ENCODE measurements at regions not wholly inside any gene's neighbourhood (a gene's known extent, or its start where the extent isn't known, plus 50 kb on each side); places are given as distances from the start of the nearest gene placed in this dataset.

DNA sequence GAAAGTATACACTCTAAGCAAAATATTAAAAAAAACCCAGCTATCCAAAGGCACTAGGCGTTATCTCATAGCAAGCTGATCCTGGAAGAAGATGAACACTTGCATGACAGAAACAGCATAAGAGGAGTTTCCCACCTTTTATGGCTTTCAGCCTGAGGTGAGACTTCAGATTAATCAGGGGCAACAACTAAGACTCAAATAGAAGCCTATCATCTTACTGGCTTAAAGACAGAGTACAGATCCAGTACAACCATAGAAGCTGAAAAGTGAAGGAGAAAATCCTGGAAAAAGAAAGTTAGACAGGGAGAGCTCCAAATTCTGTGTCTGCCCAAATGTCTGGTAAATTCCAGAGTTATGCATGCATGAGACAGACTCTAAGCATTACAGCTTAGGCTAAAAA, 360.8 kb upstream of the KCNN2 start (continued):
- TF ChIP-seq REST (IDR thresholded peaks at IDR 0.05; ENCODE audit: low read depth), result no peak
- no peak for TF ChIP-seq FOSL1 (IDR thresholded peaks at IDR 0.05; ENCODE audit: low read depth)
- TF ChIP-seq ZNF274 (IDR thresholded peaks at IDR 0.05; ENCODE audit: low read depth, low read length), result no peak

- BruUV-seq (replicated peaks), result no TSS peak
- ChIA-PET POLR2A (no interaction called here), CTCF (no interaction called here)
These were observed 355.3 kb upstream of the KCNN2 start for GRCh38 chr5:114006582-114006981.

More at GRCh38 chr5:114006582-114006981, 355.3 kb upstream of the KCNN2 start:
- Histone ChIP-seq H3K79me2 (ENCODE audit: insufficient read depth, low read length) (no peaks in the 10 kb centered on the region), H3K9me2 (ENCODE audit: insufficient read depth) (no peaks in the 10 kb centered on the region), H3K27me3 (ENCODE audit: insufficient read depth, low read length) (peaks cover 12% of the 10 kb centered on the region; the same call in 1 of the 2 replicates), H2AFZ (ENCODE audit: low read depth, low read length, poor library complexity, severe bottlenecking) (no peak overlapping the region), H3K4me1 (ENCODE audit: control insufficient read depth in 1 of 2, insufficient read depth in 2 of 2, low read length in 2 of 2) (no peaks in the 10 kb centered on the region), H3K9me3 (ENCODE audit: control insufficient read depth in 1 of 2, insufficient read depth in 1 of 2, low read depth in 1 of 2, low read length in 2 of 2) (no peaks in the 10 kb centered on the region), H3K36me3 (ENCODE audit: control insufficient read depth in 1 of 2, insufficient read depth in 2 of 2, low read length in 2 of 2) (no peaks in the 10 kb centered on the region), H3K9ac (ENCODE audit: low read length) (no peak overlapping the region), H3K27ac (ENCODE audit: low read depth, low read length) (no peak overlapping the region), H4K20me1 (ENCODE audit: insufficient read depth) (no peaks in the 10 kb centered on the region), H3K4me2 (ENCODE audit: low read length) (no peak overlapping the region), H3K4me3 (replicated peaks in 1 of 2; ENCODE audit: low read depth in 1 of 2, low read length in 2 of 2) (no peak overlapping the region)
- ATAC-seq (no peak), DNase-seq (ENCODE audit: low read depth, low spot score) (no peak)
- intact Hi-C loops (cut with micrococcal nuclease), result no loop called here
- TF ChIP-seq, protein P1, sequence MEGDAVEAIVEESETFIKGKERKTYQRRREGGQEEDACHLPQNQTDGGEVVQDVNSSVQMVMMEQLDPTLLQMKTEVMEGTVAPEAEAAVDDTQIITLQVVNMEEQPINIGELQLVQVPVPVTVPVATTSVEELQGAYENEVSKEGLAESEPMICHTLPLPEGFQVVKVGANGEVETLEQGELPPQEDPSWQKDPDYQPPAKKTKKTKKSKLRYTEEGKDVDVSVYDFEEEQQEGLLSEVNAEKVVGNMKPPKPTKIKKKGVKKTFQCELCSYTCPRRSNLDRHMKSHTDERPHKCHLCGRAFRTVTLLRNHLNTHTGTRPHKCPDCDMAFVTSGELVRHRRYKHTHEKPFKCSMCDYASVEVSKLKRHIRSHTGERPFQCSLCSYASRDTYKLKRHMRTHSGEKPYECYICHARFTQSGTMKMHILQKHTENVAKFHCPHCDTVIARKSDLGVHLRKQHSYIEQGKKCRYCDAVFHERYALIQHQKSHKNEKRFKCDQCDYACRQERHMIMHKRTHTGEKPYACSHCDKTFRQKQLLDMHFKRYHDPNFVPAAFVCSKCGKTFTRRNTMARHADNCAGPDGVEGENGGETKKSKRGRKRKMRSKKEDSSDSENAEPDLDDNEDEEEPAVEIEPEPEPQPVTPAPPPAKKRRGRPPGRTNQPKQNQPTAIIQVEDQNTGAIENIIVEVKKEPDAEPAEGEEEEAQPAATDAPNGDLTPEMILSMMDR (IDR thresholded peaks at IDR 0.05 in 2 of 3, conservative IDR thresholded peaks at IDR 0.05 in 1 of 3; ENCODE audit: borderline replicate concordance in 1 of 3, insufficient read depth in 1 of 3, low read depth in 2 of 3, low read length in 2 of 3), result no peak
- TF ChIP-seq POLR2AphosphoS5 (IDR thresholded peaks at IDR 0.05; ENCODE audit: low read depth, low read length), result no peak
- no peak for TF ChIP-seq POLR2A (IDR thresholded peaks at IDR 0.05; ENCODE audit: borderline replicate concordance, extremely low read depth, insufficient read depth, insufficient read length)
- TF ChIP-seq FOSL1 (IDR thresholded peaks at IDR 0.05; ENCODE audit: low read depth), result no peak
- TF ChIP-seq YY1 (IDR thresholded peaks at IDR 0.05; ENCODE audit: extremely low read depth, insufficient replicate concordance, low read depth, low read length), result no peak
- TF ChIP-seq MAX (IDR thresholded peaks at IDR 0.05), result no peak
- no peak for TF ChIP-seq SRF (IDR thresholded peaks at IDR 0.05; ENCODE audit: low read depth)
- TF ChIP-seq EZH2 (IDR thresholded peaks at IDR 0.05), result no peak
- RAD21 ChIA-PET (ENCODE audit: low non-redundant PET in 1 of 2, low total read pairs in 2 of 2, uncharacterized antibody in 2 of 2, unreplicated experiment in 2 of 2), result no interaction called here
